ENCODE measurements at regions not wholly inside any gene's neighbourhood (a gene's known extent, or its start where the extent isn't known, plus 50 kb on each side); places are given as distances from the start of the nearest gene placed in this dataset.
"Not testable (repeated sequence)": the region's sequence is repeated elsewhere in the genome, so short reads cannot be mapped to it uniquely, and the experiment has no call there.

DNA sequence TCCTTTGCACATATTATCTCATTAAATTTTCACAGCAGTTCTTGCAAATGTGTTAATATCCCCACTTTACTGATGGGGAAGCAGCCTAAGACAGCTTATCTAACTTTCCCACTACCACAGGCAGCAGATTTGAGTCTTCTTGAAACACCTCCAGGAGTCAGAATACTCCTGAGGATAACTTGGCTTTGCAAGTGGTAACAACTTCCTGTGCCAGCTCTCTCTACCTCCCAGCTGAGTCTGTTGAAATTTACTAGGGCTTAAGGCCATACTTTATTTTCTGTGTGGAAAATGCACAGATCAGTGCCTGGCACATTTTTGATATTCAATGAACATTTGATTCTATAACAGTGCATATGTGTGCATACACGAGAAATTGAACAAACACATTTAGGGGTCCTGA is 136.1 kb upstream of the COBL start:
- no peak for DNase-seq (ENCODE audit: low read depth)

- DNase-seq (ENCODE audit: low read depth), result no peak
Measured at GRCh38 chr7:51451751-51452476, 135.3 kb upstream of the COBL start.

DNA sequence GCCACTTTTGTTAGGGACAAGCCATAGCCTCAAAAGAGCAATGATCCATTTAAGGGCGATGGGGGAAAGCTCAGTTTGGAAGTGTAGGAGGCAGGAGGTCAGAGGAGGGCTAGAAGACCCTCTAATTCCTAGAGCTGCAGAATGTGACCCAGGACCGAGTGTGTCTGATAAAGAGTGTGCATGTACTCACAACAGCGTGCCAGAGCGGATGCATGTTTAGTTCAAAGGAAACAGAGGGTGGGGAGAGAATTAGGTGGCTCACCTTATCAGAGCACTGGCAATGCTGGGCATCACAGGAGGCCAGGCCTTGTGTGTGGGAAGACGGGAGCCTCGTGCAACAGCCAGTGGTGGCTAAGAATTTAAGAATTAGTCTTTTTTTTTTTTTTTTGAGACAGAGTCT is 133.9 kb upstream of the COBL start:
- no peak for DNase-seq (ENCODE audit: low read depth)

- DNase-seq (ENCODE audit: low read depth), result no peak
Measured at GRCh38 chr7:51446785-51447184, 130.2 kb upstream of the COBL start.

DNA sequence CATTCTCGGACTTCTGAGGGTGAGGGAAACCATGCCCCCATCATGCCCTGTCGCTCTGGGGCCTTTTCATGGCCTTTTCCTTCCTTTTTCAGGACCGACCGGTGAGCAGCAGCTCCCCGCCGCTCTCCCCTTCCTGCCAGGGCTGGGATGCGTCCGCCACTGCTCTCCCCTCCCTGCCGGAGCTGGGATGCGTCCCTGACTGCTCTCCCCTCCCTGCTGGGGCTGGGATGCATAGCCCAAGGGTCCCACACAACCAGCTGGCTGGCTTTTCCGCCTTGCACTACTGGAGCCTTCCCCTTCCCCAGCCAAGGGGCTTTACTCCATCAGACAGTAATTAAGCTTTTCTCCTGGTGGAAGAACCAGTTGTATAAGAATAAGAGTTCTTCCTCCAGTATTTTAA is 129.7 kb upstream of the COBL start:
- DNase-seq (ENCODE audit: low read depth), result no peak

DNA sequence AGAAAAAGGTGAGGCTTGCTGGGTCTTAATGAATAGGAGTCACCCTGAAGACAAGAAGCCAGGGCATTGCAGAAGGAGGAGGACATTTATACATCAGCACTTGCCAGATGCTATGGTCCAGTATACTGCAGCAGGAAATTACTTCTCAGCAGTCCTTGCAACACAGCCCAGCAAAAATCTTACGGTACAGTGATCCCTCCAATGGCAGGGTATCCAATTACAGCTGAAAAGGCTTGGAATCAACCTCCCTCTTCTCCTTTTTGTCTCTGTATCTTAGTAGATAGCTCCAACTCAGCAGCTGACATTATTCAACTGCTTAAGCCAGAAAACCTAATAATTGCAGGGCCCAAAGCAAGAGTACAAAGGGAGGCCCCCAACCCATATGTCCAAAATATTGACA is 128.3 kb upstream of the COBL start:
- DNase-seq (ENCODE audit: low read depth), result no peak

GRCh38 chr7:51430480-51431086 is 114.0 kb upstream of the COBL start:
- peak; percentile 55 for DNase-seq (ENCODE audit: low read depth)

DNA sequence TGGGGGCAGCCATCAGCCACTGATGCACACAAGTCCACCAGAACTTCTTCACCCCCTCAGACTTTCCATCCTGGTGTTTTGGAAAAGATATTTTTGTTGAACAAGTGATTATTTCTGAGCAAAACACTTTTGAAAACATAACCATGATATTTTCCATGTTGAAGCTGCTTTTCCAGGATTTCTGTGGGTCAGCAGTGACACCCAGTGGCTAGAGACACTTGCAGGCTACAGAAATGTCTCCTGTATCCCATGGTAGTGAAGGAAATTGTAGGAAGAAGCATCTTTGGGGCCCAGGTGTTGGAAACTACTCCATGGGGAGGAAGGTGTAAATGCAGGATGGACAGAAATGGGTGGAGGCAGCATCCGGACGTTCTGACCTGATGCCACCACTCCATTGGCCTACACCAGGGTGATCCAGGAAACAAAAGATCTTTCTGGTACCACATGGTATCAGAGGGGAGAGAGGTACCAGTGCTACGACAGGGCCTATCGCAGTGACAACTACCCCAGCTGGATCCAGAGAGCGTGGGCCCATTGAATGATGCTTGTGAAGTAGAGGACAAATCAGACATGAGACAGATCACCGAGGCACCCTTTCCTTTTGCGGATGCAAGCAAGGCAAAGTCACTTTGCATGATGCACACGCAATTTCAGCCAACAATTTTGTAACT is 111.7 kb upstream of the COBL start:
- DNase-seq (ENCODE audit: low read depth), result peak; percentile 21

- DNase-seq (ENCODE audit: low read depth), result peak; percentile 17
Measured at GRCh38 chr7:51426163-51426562, 109.6 kb upstream of the COBL start.

DNA sequence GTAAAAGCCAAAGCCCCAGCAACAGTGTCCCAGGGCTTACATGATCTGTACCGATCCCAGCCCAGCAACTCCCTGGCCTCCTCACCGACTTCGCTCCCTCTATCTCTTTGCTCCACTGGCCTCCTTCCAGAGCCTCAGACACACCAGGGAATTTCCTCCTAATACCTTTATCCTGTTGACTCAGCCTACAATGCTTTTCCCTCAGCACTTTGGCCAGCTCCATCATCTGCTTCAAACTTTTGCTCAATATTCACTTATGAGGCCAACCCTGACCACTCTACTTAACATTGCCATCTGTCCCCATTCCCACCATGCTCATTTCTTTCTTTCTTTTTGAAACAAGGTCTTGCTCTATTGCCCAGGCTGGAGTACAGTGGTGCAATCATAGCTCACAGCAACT is 93.3 kb upstream of the COBL start:
- DNase-seq (ENCODE audit: low read depth), result not testable (repeated sequence)

GRCh38 chr7:51397608-51398007 is 81.0 kb upstream of the COBL start:
- DNase-seq (ENCODE audit: low read depth), result not testable (repeated sequence)

- not testable (repeated sequence) for DNase-seq (ENCODE audit: low read depth)
Measured at GRCh38 chr7:51393003-51393402, 76.4 kb upstream of the COBL start.

GRCh38 chr7:51389952-51390351 is 73.3 kb upstream of the COBL start:
- DNase-seq (ENCODE audit: low read depth), result not testable (repeated sequence)

GRCh38 chr7:51389216-51389812 is 72.7 kb upstream of the COBL start:
- not testable (repeated sequence) for DNase-seq (ENCODE audit: low read depth)

GRCh38 chr7:51388241-51388640 is 71.6 kb upstream of the COBL start:
- DNase-seq (ENCODE audit: low read depth), result not testable (repeated sequence)

GRCh38 chr7:51386806-51387568 is 70.4 kb upstream of the COBL start:
- DNase-seq (ENCODE audit: low read depth), result not testable (repeated sequence)

- DNase-seq (ENCODE audit: low read depth), result not testable (repeated sequence)
Measured at GRCh38 chr7:51386184-51386583, 69.6 kb upstream of the COBL start.

GRCh38 chr7:51382243-51382642 is 65.6 kb upstream of the COBL start:
- DNase-seq (ENCODE audit: low read depth), result not testable (repeated sequence)

- peak; percentile 77 for DNase-seq (ENCODE audit: low read depth)
Measured at GRCh38 chr7:51376420-51377092, 59.9 kb upstream of the COBL start.

- DNase-seq (ENCODE audit: low read depth), result peak; percentile 23
Measured at GRCh38 chr7:51374936-51375335, 58.3 kb upstream of the COBL start.

DNA sequence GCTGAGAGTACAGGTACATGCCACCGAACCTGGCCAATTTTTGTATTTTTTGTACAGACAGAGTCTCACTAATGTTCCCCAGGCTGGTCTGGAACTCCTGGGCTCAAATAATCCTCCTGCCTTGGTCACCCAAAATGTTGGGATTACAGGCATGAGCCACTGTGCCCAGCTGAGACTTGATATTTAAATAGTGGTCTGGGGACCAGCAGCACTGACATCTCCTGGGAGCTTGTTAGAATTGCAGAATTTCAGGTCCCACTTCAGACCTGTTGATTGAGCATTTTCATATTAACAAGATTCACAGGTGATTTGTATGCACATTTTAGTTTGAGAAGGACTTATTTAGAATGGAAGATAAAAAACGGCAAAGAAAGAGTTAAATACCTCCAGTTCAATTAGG is 57.0 kb upstream of the COBL start:
- DNase-seq (ENCODE audit: low read depth), result not testable (repeated sequence)

All from Daoy (cell line).